ENCODE measurements at regions not wholly inside any gene's neighbourhood (a gene's known extent, or its start where the extent isn't known, plus 50 kb on each side); places are given as distances from the start of the nearest gene placed in this dataset.

DNA sequence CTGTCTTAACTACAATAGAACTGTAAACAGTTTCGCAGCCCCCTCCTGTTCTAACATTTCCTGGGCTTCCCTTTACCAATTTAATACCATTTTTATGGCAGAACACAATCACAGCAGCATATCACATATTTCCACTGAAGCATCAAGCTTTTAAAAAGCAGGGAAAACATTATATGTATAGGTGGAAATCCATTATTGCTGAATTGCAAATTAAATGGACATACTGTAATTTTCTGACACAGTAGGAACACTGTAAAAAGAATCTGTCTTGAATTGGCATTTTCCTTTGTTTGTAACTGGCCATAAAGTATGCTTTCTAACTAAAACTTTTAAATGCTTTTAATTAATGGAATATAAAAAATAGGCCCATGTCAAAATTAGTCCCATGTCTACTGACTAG is 1385.8 kb downstream of the SI start:
- no peak for DNase-seq (ENCODE audit: low spot score)

DNA sequence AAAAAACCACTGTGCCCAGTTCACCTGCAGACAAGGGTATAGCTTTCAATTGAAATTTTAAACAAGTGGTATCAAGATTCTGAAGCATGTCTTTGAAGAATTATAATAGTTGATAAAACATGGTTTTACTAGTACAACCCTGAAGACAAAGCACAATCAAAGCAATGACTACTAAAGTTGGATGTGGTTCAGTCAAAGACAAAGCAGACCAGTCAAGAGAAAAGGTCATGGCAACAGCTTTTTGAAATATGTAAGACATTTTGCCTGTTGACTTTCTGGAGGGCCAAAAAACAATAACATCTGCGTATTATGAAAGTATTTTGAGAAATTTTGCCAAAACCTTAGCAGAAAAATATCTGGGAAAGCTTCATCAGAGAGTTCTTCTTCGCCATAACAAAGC is 1393.6 kb downstream of the SI start:
- no peak for DNase-seq (ENCODE audit: low spot score)

DNA sequence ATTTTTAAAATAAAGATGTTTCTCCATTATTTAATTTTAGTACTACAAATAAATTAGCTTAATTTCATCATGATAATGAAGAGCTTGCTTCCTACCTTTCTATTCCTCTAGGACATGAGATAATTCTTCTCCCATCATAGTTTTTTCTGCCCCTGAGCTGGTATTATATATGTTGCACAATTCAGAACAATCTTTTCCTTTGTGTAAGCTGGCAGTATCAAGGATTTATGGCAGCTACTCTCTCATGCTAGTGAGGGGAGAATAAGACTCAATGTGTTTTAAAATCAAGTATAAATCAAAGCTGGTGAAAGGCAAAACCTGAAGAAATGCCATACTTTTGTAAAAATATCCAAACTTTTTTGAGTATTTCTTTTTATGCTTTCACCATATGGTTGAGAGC is 1405.3 kb downstream of the SI start:
- no peak for DNase-seq (ENCODE audit: low spot score)

DNA sequence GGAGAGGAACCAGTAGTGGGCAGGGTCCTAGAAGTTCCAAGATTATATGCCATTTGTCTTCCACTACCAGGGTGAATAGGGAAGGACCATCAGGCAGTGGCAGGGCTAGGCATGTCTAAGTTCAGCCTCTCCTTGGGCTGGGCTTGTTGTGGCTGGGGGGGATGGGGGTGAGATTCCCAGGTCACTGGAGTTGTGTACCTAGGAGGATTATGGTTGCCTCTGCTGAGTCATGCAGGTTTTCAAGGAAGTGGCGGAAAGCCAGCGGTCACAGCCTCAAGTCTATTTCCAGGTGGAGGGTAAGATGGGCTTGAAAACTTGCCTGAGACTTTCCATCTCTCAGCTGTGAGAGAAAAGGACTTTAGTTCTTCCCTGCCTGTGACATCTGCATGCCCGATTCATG is 1407.1 kb downstream of the SI start:
- DNase-seq (ENCODE audit: low spot score) = no peak

DNA sequence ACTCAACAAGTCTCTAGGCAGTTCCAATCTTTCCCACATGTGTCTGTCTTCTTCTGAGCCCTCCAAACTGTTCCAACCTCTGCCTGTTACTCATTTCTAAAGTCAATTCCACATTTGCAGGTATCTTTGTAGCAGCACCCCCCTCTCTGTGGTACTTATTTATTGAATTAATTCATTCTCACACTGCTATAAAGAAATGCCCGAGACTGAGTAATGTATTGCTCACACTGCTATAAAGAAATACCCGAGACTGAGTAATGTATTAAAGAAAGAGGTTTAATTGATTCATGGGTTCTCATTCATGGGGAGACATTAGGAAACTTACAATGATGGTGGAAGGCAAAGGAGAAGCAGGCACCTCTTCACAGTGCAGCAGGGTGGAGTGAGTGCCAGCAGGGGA is 1413.8 kb downstream of the SI start:
- no peak for DNase-seq (ENCODE audit: low spot score)

DNA sequence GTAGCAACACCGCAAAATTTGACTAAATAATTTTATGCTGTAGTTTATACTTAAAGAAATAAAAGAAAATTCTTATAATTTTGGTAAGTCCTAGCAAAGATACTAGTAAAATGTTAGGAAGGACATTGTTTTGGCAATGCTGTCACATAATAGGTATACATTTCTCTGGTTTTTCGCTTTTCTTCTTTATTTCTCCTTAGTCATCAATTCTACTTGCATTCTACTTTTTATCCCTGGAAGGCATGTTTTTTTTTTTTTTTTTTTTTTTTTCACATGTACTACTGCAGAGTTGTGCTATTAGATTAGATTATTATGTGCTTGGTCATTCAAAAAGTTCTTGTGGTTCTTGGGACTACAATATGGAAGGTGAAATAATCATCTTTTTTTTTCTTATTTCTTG is 1421.2 kb downstream of the SI start:
- DNase-seq (ENCODE audit: low spot score) = no peak

DNA sequence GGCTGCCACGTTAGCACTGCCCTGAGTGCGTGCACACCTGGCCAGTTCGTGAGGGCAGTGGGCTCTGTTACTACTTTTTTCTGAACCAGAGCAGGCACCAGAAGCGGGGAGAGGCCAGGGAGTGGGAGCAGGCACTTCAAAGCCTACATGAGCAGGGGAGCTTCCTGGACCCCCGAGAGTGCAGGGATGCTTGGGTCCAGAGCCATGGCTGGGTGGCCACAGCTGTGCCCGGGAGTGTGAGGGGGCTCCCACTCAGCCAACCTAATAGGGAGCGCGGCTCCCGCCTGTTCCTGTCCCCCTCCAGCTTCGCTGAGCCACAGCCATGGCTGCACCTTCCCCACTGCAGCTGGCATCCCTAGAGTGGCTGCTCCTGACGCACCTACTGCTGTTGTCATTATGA is 1423.3 kb downstream of the SI start:
- DNase-seq (ENCODE audit: low spot score) = no peak

DNA sequence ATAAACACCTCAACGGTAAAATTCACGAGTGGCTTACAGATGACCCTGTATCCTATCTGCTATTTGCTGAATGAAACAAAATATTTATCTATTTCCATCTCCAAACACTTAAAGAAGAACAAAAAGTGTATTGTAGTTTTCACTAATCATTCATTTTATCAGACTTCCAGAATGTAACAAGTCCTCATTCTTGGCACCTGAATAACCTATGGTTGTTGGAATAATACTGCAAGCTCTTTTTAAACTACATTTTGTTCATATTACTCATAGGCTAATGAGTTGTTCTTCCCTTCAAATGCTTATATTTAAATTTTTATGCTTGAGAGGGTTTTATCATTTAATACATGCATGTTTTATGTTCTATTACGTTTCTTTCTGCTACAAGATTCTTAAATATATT is 1434.1 kb downstream of the SI start:
- DNase-seq (ENCODE audit: low spot score) = no peak

DNA sequence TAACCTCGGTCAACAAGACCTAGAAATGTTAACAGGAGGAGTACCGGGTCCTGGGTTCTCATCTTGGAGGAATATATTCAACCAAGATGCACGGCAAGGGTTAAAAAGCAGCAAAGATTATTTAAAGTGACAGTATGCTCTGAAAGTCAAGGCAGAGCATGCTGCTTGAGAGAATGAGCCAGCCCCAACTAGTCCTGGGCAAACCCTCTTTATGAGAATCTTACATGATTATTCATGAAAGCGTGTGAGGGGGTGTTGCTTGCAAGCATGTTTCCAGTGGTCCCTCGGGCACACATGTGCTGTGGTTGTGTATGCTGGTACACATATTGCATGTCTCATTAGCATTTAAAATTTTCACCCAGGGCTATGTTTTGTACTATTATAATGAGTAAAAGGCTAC is 1445.6 kb downstream of the SI start:
- DNase-seq (ENCODE audit: low spot score) = no peak

DNA sequence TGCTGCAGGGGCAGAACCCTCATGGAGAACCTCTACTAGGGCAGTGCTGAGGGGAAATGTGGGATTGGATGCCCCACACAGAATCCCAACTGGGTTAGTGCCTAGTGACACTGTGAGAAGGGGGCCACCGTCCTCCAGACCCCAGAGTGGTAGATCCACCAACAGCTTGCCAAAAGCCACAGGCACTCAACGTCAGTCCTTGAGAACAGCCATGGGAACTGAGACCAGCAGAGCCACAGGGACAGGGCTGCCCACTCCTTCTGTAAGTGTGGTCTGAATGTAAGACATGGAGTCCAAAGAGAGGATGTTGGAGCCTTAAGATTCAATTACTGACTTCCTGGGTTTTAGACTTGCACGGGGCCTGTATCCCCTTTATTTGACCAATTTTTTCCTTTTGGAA is 1451.5 kb downstream of the SI start:
- no peak for DNase-seq (ENCODE audit: low spot score)

DNA sequence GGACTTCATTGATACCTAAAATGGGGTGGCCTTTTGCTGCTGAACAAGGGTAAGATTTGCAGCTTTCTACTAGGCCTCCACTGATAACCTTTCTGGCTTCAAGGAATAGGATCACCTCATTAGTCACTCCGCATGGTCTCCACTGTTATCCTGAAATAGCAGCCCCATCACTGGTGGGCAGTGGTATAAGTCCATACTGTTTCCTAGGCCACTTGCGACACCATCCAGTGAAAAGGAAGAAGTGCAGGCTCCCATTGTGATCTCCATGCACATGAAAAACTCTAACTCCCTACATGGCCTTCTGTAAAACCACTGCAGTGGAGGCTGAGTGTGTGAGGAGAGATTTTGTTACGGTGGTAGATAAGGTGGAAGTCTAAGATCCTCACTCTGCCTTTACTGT is 1455.9 kb downstream of the SI start:
- DNase-seq (ENCODE audit: low spot score) = peak; percentile 8

DNA sequence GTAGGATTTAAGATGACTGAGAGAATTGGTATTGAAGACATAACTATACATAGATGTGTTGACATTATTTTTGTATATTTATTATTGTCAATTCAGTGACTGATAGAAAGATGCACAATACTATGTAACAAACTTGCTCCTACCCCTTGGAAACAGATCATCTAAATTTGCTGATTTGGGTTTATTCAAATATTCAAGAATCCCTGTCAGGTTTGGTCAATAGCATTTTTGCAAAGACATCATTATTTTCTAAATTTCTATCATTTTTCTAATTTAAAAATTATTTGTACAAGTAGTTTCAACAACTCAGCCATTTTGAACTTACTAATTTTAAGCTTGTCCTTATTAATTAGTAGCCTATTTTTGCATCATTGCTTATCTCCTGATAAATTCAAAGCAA is 1463.4 kb downstream of the SI start:
- DNase-seq (ENCODE audit: low spot score) = no peak

DNA sequence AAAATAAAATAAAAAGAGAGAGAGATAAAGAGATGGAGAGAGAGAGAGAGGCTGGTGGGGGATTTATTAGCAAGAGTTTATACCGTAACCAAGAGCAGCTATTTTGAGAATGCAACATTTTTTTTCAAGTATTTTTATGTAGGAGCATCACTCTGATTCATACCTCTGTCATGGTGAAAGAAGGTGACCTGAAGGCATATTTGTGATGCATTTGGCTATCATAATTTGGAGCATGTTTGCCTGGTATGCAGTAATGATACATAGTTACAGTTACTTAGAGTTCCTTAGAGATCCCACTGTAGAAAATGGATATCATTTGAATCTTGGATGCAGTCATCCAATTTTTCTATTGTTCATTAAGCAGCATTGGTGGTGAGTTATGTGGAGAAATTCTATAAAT is 1472.4 kb downstream of the SI start:
- DNase-seq (ENCODE audit: low spot score) = no peak

DNA sequence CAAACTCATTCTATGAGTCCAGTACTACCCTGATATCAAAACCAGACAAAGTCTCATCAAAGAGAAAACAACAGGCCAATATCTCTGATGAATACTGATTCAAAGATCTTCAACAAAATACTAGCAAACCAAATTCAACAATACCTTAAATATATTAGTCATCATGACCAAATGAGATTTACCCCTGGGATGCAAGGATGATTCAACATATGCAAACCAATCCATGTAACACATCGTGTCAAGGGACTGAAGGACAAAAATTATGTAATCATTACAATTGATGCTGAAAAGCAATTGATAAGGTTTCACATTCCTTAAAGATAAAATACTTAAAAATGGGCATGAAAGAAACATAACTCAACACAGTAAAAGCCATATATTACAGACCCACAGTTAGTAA is 1476.9 kb downstream of the SI start:
- DNase-seq (ENCODE audit: low spot score) = no peak

DNA sequence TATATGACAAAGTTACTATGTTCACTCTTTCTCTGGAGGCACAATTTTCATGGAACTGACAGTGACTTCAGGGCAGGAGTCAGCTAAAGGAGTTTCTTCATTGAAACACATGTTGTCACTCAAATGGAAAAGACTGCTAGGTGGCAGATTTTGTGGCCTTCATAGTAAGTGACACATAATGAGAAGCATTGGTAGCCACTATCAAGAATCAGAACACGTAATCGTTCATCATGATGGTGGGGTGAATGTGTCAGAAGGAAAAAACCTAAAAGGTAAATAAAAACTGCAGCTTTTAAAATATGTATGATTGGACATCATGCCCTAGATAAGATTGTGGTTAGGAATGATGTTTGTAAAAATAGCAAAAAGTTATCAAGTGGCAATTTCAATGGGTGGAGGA is 1491.0 kb downstream of the SI start:
- DNase-seq (ENCODE audit: low spot score) = no peak

DNA sequence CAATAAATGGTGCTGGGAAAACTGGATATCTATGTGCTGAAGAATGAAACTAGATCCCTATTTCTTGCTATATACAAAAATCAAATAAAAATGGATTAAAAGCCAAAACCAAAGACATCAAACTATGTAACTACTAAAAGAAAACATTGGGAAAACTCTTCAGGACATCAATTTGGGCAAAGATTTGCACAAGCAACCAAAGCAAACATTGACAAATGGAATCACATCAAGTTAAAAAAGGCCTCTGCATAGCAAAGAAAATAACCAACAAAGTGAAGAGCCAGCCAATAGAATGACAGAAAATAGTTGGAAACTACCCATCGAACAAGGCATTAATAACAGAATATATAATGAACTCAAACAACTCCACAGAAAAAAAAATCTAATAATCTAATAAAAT is 1495.3 kb downstream of the SI start:
- no peak for DNase-seq (ENCODE audit: low spot score)

DNA sequence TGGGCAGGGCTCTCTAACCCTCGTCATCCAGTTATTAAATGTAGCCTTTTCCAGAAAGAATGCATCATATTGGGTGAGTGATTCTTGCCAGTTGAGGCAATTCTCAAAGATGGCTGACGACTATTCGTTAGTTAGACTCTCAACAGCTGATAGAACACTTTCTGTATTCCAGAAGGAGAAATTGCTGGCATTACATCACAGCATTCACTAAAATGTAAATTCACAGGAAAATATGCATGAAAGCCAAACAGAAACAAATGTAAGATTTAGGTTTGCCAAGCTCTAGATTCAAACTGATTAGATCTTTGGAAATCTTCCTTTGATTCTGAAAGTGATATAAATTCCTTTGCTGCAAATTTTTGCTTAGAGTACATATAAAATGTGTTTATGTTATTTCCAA is 1501.0 kb downstream of the SI start:
- no peak for DNase-seq (ENCODE audit: low spot score)

DNA sequence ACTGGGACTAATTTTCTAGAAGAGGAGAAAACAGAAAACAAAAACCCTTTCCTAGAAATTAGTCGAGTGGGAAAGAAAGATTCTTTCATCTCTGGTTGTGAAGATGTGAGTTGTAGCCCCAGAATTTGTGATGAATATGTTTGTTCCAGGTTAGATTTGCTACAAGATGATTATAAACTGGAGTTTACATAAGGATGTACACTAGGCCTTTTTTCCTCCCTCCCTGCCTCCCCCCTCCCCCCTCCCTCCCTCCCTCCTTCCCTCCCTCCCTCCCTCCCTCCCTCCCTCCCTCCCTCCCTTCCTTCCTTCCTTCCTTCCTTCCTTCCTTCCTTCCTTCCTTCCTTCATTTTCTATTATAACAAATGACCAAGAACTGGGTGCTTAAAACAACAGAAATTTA is 1502.0 kb downstream of the SI start:
- DNase-seq (ENCODE audit: low spot score) = no peak

DNA sequence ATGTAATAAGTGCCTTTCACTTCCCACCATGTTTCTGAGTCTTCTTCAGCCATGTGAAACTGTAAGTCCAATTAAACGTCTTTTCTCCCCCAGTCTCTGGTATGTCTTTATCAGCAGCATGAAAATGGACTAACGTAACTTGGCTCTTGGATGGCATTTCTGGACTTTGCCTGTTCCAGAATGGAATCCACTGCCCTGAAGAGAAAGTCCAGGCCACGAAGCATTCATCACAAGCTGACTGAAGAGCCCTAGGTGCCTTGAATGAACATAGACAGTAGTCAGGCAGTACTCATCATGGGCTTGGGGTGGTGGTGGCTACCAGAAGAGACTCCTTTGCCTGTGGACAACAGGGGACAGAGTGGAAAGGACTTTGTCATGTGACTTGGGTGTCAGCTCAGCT is 1505.0 kb downstream of the SI start:
- DNase-seq (ENCODE audit: low spot score) = no peak

DNA sequence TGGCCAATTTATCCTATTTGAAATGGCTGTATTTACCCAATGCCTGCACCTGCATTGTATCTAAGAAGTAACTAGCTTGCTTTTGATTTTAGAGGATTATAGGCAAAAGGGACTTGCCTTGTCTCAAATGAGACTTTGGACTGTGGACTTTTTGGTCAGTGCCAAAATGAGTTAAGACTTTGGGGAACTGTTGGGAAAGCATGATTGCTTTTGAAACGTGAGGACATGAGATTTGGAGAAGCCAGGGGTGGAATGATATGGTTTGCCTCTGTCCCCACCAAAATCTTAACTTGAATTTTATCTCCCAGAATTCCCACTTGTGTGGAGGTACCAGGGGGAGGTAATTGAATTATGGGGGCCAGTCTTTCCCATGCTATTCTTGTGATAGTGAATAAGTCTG is 1505.4 kb downstream of the SI start:
- DNase-seq (ENCODE audit: low spot score) = no peak

DNA sequence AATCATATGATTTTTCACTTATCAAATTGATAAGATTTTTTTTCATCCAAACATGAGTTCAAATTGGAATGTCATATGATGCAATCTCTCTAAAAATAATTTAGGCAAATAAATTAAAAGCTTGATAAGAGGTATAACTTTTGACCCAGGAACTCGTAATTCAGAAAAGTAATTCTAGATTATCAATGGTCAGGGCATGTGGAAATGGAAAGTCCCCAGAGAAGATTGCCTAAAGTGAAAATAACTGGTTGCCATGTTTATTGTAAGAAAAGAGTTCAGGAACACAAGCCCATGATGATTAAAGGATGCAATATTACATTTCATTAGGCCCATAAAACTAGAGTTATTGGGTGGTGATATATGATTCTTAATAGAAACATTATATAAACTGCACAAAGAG is 1514.8 kb downstream of the SI start:
- DNase-seq (ENCODE audit: low spot score) = no peak

DNA sequence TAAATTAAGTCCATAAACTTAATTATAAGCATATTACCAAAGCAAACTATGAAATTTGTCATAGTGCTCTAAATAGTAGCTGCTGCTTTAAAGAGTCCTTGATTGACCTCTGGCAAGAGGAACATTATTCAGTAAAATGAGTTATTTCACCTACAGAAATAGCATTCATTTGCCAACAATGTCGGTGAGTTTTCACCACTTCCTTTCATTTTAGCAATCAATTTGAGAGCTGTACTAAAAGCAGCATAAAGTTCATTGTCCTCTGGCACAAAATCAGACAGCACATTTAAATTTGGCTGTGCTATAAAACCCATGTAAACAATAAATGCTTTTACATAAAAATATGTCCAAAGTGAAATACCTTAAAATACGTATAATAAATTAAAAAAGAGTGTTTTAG is 1515.7 kb downstream of the SI start:
- DNase-seq (ENCODE audit: low spot score) = no peak

DNA sequence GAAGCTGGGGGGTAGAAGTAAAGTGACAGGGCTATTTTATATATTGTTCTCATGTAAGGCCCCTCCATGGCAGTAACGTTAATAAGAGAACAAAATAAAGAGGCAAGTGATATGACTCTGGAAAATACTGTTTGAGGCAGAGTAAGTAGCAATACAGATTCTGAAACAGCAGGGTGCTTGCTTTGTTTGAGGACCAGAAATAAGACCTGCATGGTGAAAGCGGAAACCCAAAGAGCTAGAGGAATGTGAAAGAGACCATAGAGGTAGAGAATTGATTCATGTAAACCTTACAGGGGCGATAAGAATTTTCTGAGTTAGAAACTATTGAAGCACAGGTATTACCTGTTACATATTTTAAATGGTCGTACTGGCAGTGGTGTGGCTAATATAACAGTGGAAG is 1517.1 kb downstream of the SI start:
- DNase-seq (ENCODE audit: low spot score) = no peak

DNA sequence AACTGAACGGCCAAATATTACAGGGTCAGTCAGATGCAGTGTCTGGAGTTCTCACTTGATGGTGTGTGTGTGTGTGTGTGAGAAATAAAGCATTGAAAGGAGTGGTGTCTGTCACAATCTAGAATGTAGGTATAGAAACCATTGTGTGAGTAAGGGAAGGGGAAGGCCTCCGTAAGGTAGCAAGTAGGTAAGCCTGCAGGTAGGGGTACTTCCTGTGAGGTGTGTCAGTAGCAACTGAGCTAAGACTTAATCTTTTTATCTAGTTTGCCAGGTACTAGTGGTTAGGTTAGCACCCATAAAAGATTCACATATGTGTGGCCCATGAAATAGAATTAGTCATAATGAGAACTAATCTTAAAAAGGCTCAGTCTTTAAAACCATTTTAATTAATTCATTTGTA is 1517.8 kb downstream of the SI start:
- DNase-seq (ENCODE audit: low spot score) = no peak
